Liver (tissue), 3 donors: ENCODE measurements at regions not wholly inside any gene's neighbourhood (a gene's known extent, or its start where the extent isn't known, plus 50 kb on each side); places are given as distances from the start of the nearest gene placed in this dataset.

Experiments used
- EGR1 ChIP-seq, 2 donors: IDR thresholded peaks; 2 replicates each; pipeline ENCODE4 v1.6.1; 2016 to 2018; ENCODE audit warnings: antibody characterized with exemption in 2 of 2, low read depth in 2 of 2
- FOXA2 ChIP-seq: IDR thresholded peaks from 2 replicates; pipeline ENCODE4 v1.6.1; 2016; ENCODE audit warnings: antibody characterized with exemption
- GABPA ChIP-seq, 2 donors: IDR thresholded peaks in 1 of 2; conservative IDR thresholded peaks in 1 of 2; 2 replicates each; pipeline ENCODE4 v1.6.1; 2016; ENCODE audit warnings: antibody characterized with exemption in 2 of 2, mild to moderate bottlenecking in 1 of 2, moderate library complexity in 1 of 2
- HNF4A ChIP-seq, 2 donors: conservative IDR thresholded peaks; 2 replicates each; pipeline ENCODE4 v1.6.1; 2016; ENCODE audit warnings: antibody characterized with exemption in 2 of 2, mild to moderate bottlenecking in 2 of 2
- NR2F2 ChIP-seq: IDR thresholded peaks from 2 replicates; pipeline ENCODE4 v1.6.1; 2016; ENCODE audit warnings: antibody characterized with exemption
- RXRA ChIP-seq, 2 donors: IDR thresholded peaks; 2 replicates each; pipeline ENCODE4 v1.6.1; 2017 to 2018; ENCODE audit warnings: antibody characterized with exemption in 2 of 2, mild to moderate bottlenecking in 1 of 2
- TAF1 ChIP-seq: conservative IDR thresholded peaks from 2 replicates; pipeline ENCODE4 v1.6.1; 2016; ENCODE audit warnings: antibody characterized with exemption, mild to moderate bottlenecking
- TF ChIP-seq, protein P1 (sequence below): fragments of 150-350 bp; IDR thresholded peaks from 2 replicates; pipeline ENCODE4 v1.5.1; 2017; ENCODE audit warnings: improper control_type of control experiment, low read depth, low read length; ENCODE audit not compliant: missing input control
- TF ChIP-seq, protein P2 (sequence below): IDR thresholded peaks from 2 replicates; pipeline ENCODE4 v1.6.1; 2016; ENCODE audit warnings: antibody characterized with exemption, mild to moderate bottlenecking
- TF ChIP-seq, protein P3 (sequence below): IDR thresholded peaks from 2 replicates; pipeline ENCODE4 v1.6.1; 2016; ENCODE audit warnings: antibody characterized with exemption
- TF ChIP-seq, protein P4 (sequence below): IDR thresholded peaks from 2 replicates; pipeline ENCODE4 v1.6.1; 2016; ENCODE audit warnings: antibody characterized with exemption
- donor health status: healthy.
- donor health status: healthy.

DNA sequence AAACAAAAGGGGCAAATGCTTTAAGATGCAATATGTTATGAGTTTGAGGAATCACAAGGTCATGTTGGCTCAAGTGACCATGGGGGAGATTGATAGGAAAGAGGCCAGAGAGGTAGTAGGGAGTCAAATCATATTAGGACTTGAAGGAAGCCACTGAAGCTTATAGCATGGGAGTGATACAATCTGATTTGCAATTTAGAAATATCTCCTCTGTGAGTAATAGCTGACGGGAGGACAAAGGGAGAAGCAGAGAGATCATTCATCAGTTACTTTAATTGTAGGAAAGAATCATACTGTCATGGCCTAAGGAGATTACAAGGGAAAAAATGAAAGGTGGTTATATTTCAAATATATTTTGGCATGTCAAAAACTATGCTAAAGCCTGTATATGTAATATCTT, 793.6 kb upstream of the RAG2 start:
- TF ChIP-seq, protein P1, sequence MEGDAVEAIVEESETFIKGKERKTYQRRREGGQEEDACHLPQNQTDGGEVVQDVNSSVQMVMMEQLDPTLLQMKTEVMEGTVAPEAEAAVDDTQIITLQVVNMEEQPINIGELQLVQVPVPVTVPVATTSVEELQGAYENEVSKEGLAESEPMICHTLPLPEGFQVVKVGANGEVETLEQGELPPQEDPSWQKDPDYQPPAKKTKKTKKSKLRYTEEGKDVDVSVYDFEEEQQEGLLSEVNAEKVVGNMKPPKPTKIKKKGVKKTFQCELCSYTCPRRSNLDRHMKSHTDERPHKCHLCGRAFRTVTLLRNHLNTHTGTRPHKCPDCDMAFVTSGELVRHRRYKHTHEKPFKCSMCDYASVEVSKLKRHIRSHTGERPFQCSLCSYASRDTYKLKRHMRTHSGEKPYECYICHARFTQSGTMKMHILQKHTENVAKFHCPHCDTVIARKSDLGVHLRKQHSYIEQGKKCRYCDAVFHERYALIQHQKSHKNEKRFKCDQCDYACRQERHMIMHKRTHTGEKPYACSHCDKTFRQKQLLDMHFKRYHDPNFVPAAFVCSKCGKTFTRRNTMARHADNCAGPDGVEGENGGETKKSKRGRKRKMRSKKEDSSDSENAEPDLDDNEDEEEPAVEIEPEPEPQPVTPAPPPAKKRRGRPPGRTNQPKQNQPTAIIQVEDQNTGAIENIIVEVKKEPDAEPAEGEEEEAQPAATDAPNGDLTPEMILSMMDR = no peak
- TF ChIP-seq TAF1 (no peak), HNF4A (conservative IDR thresholded peaks at IDR 0.05) (no peak), NR2F2 (no peak), RXRA (IDR thresholded peaks at IDR 0.05) (no peak), GABPA (IDR thresholded peaks at IDR 0.05 in 1 of 2, conservative IDR thresholded peaks at IDR 0.05 in 1 of 2) (no peak), FOXA2 (no peak), EGR1 (IDR thresholded peaks at IDR 0.05; ENCODE audit: low read depth in 2 of 2) (no peak)
- TF ChIP-seq, protein P2, sequence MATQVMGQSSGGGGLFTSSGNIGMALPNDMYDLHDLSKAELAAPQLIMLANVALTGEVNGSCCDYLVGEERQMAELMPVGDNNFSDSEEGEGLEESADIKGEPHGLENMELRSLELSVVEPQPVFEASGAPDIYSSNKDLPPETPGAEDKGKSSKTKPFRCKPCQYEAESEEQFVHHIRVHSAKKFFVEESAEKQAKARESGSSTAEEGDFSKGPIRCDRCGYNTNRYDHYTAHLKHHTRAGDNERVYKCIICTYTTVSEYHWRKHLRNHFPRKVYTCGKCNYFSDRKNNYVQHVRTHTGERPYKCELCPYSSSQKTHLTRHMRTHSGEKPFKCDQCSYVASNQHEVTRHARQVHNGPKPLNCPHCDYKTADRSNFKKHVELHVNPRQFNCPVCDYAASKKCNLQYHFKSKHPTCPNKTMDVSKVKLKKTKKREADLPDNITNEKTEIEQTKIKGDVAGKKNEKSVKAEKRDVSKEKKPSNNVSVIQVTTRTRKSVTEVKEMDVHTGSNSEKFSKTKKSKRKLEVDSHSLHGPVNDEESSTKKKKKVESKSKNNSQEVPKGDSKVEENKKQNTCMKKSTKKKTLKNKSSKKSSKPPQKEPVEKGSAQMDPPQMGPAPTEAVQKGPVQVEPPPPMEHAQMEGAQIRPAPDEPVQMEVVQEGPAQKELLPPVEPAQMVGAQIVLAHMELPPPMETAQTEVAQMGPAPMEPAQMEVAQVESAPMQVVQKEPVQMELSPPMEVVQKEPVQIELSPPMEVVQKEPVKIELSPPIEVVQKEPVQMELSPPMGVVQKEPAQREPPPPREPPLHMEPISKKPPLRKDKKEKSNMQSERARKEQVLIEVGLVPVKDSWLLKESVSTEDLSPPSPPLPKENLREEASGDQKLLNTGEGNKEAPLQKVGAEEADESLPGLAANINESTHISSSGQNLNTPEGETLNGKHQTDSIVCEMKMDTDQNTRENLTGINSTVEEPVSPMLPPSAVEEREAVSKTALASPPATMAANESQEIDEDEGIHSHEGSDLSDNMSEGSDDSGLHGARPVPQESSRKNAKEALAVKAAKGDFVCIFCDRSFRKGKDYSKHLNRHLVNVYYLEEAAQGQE = no peak
- TF ChIP-seq, protein P3, sequence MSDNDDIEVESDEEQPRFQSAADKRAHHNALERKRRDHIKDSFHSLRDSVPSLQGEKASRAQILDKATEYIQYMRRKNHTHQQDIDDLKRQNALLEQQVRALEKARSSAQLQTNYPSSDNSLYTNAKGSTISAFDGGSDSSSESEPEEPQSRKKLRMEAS = no peak
- TF ChIP-seq, protein P4, sequence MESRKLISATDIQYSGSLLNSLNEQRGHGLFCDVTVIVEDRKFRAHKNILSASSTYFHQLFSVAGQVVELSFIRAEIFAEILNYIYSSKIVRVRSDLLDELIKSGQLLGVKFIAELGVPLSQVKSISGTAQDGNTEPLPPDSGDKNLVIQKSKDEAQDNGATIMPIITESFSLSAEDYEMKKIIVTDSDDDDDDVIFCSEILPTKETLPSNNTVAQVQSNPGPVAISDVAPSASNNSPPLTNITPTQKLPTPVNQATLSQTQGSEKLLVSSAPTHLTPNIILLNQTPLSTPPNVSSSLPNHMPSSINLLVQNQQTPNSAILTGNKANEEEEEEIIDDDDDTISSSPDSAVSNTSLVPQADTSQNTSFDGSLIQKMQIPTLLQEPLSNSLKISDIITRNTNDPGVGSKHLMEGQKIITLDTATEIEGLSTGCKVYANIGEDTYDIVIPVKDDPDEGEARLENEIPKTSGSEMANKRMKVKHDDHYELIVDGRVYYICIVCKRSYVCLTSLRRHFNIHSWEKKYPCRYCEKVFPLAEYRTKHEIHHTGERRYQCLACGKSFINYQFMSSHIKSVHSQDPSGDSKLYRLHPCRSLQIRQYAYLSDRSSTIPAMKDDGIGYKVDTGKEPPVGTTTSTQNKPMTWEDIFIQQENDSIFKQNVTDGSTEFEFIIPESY = no peak
